Pancreas (tissue), 10 donors: ENCODE measurements at regions not wholly inside any gene's neighbourhood (a gene's known extent, or its start where the extent isn't known, plus 50 kb on each side); places are given as distances from the start of the nearest gene placed in this dataset.
"Not testable (repeated sequence)": the region's sequence is repeated elsewhere in the genome, so short reads cannot be mapped to it uniquely, and the experiment has no call there.

Experiments used
- ATAC-seq, 4 donors: fragments of 200-7000 bp; cut with Tn5 transposase; one replicate each; pipeline versions ENCODE4 v1.8.0 to v1.9.1; 2020; ENCODE audit warnings: mild to moderate bottlenecking in 4 of 4, moderate library complexity in 4 of 4
- DNase-seq, 6 donors: peaks; one replicate each; pipeline ENCODE4 v3.0.0-alpha.2; 2020
- FAIRE-seq: peaks from 2 replicates; lab custom pipeline; 2012; peaks lifted over from hg19 to GRCh38; lab: Jason Lieb, UNC
- H3K27ac ChIP-seq, 4 donors: fragments of 200-600 bp; sonication (generic); 1 replicate in 3 of 4; 2 replicates in 1 of 4; pipeline versions ENCODE4 v1.5.0 to v1.8.0; 2020
- H3K27me3 ChIP-seq, 4 donors: fragments of 200-600 bp; one replicate each; pipeline ENCODE4 v1.8.0; 2021
- H3K36me3 ChIP-seq, 3 donors: fragments of 200-600 bp; sonication (generic) in 1 of 3; one replicate each; pipeline versions ENCODE4 v1.5.0 to v1.8.0; 2020 to 2021
- H3K4me1 ChIP-seq, 3 donors: fragments of 200-600 bp; one replicate each; pipeline ENCODE4 v1.8.0; 2021
- H3K4me3 ChIP-seq, 4 donors: fragments of 200-600 bp; sonication (generic) in 2 of 4; one replicate each; pipeline versions ENCODE4 v1.5.0 to v1.8.0; 2020 to 2021
- H3K9me3 ChIP-seq, 4 donors: fragments of 200-600 bp; one replicate each; pipeline ENCODE4 v1.8.0; 2021
- WGBS, 2 donors: extraction: QIAGEN DNeasy Blood & Tissue Kit; methylation state at CpG; one replicate each; pipeline ENCODE4 v1.1.7; 2013; 5-methylcytosine and 5-hydroxymethylcytosine counted together
- intact Hi-C, 3 donors: fragments of 100-400 bp; cut with DNase I; formaldehyde crosslinking; loops; one replicate each; pipeline versions ENCODE4 v1.11.1 to v1.14.2; 2022
- TF ChIP-seq, protein P1 (sequence below), 4 donors: fragments of 200-600 bp; sonication (generic) in 3 of 4; IDR thresholded peaks; one replicate each; pipeline versions ENCODE4 v1.5.0 to v1.8.0; 2021; ENCODE audit warnings: antibody characterized with exemption in 4 of 4
- donor health status: healthy with polysubstance abuse.
- donor health status: DM: no; HTN: no; CAD: no; lungs with moderate emphysema.
- donor health status: DM: no; HTN: no; CAD: no.
- donor health status: control.
- donor health status: control.
- donor health status: Bipolar disorder and iron deficiency.
- donor health status: DM: yes; HTN: yes; CAD: no.
- donor health status: DM: no; HTN: no; CAD: no.
- donor health status: DM: no; HTN: no; CAD: no.
- donor health status: DM: yes; HTN: yes; CAD: no.

DNA sequence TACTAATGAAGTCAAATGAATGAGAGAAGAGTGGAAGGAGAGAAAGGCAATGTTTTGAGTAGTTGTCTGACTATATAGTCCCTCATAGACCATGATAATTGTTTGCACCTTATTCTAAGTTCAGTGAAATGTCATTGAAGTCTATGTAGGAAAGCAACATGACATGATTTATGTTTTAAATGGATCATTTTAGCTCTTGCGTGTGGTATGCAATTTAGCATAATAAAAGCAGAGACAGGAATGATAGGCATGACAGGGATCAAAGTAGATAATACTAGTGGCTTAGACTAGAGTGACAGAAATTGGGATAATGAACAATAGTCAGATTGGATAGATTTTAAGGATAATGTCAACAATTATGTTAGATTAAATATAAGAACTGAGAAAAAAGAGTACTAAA lies 132.5 kb downstream of the PYDC2 start:
- H3K9me3 ChIP-seq = no peaks in the 10 kb centered on the region
- FAIRE-seq (no peak), ATAC-seq (no peak), DNase-seq (no peak)
- WGBS, 2 donors = 0 to 27% methylated on average over 1 of the region's 1 CpG
- no peak overlapping the region for H3K27ac ChIP-seq
- H3K4me3 ChIP-seq = no peak overlapping the region
- intact Hi-C loops = no loop called here
- TF ChIP-seq, protein P1, sequence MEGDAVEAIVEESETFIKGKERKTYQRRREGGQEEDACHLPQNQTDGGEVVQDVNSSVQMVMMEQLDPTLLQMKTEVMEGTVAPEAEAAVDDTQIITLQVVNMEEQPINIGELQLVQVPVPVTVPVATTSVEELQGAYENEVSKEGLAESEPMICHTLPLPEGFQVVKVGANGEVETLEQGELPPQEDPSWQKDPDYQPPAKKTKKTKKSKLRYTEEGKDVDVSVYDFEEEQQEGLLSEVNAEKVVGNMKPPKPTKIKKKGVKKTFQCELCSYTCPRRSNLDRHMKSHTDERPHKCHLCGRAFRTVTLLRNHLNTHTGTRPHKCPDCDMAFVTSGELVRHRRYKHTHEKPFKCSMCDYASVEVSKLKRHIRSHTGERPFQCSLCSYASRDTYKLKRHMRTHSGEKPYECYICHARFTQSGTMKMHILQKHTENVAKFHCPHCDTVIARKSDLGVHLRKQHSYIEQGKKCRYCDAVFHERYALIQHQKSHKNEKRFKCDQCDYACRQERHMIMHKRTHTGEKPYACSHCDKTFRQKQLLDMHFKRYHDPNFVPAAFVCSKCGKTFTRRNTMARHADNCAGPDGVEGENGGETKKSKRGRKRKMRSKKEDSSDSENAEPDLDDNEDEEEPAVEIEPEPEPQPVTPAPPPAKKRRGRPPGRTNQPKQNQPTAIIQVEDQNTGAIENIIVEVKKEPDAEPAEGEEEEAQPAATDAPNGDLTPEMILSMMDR (IDR thresholded peaks at IDR 0.05) = no peak
- H3K4me1 ChIP-seq = no peaks in the 10 kb centered on the region
- H3K36me3 ChIP-seq = no peaks in the 10 kb centered on the region
- no peaks in the 10 kb centered on the region for H3K27me3 ChIP-seq

DNA sequence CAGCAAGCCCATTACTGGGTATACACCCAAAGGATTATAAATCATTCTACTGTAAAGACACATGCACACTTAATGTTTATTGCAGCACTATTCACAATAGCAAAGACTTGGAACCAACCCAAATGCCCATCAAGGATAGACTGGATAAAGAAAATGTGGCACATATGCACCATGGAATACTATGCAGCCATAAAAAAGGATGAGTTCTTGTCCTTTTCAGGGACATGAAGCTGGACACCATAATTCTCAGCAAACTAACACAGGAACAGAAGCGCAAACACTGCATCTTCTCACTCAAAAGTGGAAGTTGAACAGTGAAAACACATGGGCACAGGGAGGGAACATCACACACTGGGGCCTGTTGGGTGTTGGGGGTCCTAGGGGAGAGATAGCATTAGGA lies 154.5 kb downstream of the PYDC2 start:
- 79 to 82% methylated on average over 1 of the region's 1 CpG for WGBS, 2 donors
- H3K36me3 ChIP-seq, H3K4me3 ChIP-seq, H3K9me3 ChIP-seq, ATAC-seq, H3K27me3 ChIP-seq, H3K4me1 ChIP-seq, H3K27ac ChIP-seq, DNase-seq, FAIRE-seq, intact Hi-C loops: not testable (repeated sequence)

DNA sequence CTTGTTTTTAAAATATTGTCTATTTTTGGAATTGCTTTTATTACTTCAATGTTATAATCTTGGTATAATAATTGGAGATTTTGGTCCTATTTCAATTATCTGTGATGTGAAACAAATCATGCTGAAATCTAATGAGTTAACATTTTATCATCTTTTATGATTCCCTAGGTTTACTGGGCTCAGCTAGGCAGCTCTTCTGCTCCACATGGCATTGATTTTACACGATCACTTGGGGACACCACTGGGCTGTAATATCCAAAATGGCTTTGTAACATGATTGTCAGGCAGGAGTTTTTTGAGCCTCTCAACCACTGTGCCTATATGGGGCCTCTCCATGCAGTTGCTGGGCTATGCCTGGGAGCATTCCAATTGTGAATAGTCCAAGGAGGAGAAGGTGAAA lies 163.3 kb downstream of the PYDC2 start:
- Histone ChIP-seq H3K27me3 (no peaks in the 10 kb centered on the region), H3K9me3 (no peaks in the 10 kb centered on the region), H3K4me1 (no peaks in the 10 kb centered on the region), H3K27ac (no peak overlapping the region), H3K4me3 (no peak overlapping the region), H3K36me3 (no peaks in the 10 kb centered on the region)
- intact Hi-C loops = no loop called here
- DNase-seq = no peak
- WGBS, 2 donors = 38 to 55% methylated on average over 1 of the region's 1 CpG
- no peak for FAIRE-seq
- no peak for ATAC-seq
- TF ChIP-seq, protein P1 (IDR thresholded peaks at IDR 0.05) = no peak

DNA sequence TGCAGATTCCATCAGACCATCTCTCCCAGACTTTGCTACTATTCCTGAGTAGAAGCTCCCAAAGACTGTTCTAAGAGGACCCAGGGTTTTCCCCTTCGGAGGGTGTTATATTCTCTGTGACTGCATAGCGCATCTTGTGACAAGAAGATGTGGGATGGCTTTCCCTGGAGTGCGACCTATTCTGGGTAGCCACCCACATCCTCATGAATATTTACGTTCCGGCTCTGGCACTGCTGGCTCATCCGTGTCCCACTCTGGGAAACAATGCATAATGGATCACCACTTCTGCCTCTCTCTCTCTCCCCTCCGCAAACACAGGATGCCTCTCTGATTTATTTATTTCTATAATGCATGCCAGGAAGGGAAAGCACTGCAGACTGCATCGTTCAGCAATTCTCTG lies 166.1 kb downstream of the PYDC2 start:
- ATAC-seq (no peak), FAIRE-seq (no peak), DNase-seq (no peak)
- H3K27me3 ChIP-seq = no peaks in the 10 kb centered on the region
- intact Hi-C loops = no loop called here
- H3K27ac ChIP-seq = no peak overlapping the region
- 39 to 48% methylated on average over 8 of the region's 8 CpGs for WGBS, 2 donors
- H3K4me3 ChIP-seq = no peak overlapping the region
- no peaks in the 10 kb centered on the region for H3K9me3 ChIP-seq
- no peaks in the 10 kb centered on the region for H3K36me3 ChIP-seq
- no peaks in the 10 kb centered on the region for H3K4me1 ChIP-seq
- TF ChIP-seq, protein P1 (IDR thresholded peaks at IDR 0.05) = no peak

DNA sequence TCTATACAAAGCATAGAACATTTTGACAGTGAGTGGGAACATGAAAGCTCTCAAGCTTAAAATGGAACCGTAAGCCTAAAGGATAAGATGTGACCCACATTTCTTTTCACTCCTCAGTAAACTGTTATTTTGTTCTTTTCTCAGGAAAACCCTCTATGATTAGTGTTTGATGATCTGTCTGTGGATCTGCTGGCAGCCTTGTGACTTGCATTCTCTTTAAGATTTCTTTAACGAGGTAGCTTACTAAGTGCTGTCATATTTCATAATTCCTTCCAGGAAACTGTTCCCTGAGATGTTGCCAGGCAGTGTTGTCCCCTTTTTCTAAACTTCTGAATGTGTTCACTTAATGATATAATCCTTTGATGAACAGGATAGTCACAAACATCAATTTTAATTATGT lies 167.6 kb downstream of the PYDC2 start:
- DNase-seq = no peak
- Histone ChIP-seq H3K27ac (no peak overlapping the region), H3K4me1 (no peaks in the 10 kb centered on the region), H3K4me3 (no peak overlapping the region), H3K36me3 (no peaks in the 10 kb centered on the region), H3K9me3 (no peaks in the 10 kb centered on the region), H3K27me3 (no peaks in the 10 kb centered on the region)
- ATAC-seq = no peak
- WGBS, 2 donors = 40 to 58% methylated on average over 2 of the region's 2 CpGs
- intact Hi-C loops = no loop called here
- TF ChIP-seq, protein P1 (IDR thresholded peaks at IDR 0.05) = no peak
- FAIRE-seq = no peak

DNA sequence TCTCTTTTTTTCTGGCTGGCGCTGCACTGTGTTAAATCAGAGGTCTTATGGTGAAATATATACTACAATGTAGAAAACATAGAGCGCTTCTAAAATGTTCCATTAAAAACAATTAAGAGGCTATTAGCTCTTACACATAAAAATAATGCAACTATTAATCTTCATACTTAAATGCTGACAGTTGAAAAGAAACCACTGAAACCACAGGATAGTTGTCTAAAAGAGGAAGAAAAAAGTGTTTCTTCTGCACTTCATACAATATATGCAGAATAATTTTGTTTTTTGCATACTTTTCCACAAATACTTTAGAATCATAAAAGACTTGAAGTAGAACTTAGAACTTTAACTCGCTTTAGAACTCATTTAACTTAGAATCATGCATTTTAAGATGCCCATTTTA lies 170.5 kb downstream of the PYDC2 start:
- TF ChIP-seq, protein P1 (IDR thresholded peaks at IDR 0.05) = no peak
- H3K4me3 ChIP-seq = no peak overlapping the region
- WGBS, 2 donors = 69 to 76% methylated on average over 3 of the region's 3 CpGs
- ATAC-seq (no peak), DNase-seq (no peak), FAIRE-seq (no peak)
- no peaks in the 10 kb centered on the region for H3K4me1 ChIP-seq
- intact Hi-C loops = no loop called here
- H3K27me3 ChIP-seq = no peaks in the 10 kb centered on the region
- no peaks in the 10 kb centered on the region for H3K9me3 ChIP-seq
- no peaks in the 10 kb centered on the region for H3K36me3 ChIP-seq
- H3K27ac ChIP-seq = no peak overlapping the region
